ENCODE measurements at regions not wholly inside any gene's neighbourhood (a gene's known extent, or its start where the extent isn't known, plus 50 kb on each side); places are given as distances from the start of the nearest gene placed in this dataset.

GRCh38 chr14:71361336-71361735 lies 454.1 kb downstream of the PCNX1 start:
- H3K4me2 ChIP-seq (ENCODE audit: insufficient read depth, low read length) = no peak overlapping the region
- H3K27ac ChIP-seq (ENCODE audit: low read length) = no peak overlapping the region
- DNase-seq (no peak), ATAC-seq (ENCODE audit: insufficient read depth, low read depth) (no peak)
- H3K79me2 ChIP-seq (ENCODE audit: insufficient read depth, low read length) = peaks cover 90% of the 10 kb centered on the region
- H3K4me3 ChIP-seq (ENCODE audit: low read depth in 1 of 2, low read length in 2 of 2) = no peak overlapping the region
- H3K36me3 ChIP-seq (ENCODE audit: insufficient read depth, low read length) = no peaks in the 10 kb centered on the region
- no peak overlapping the region for H3K9ac ChIP-seq (ENCODE audit: low read depth, low read length)
- TF ChIP-seq CTCF (IDR thresholded peaks at IDR 0.05; ENCODE audit: borderline replicate concordance, extremely low read depth, low read length, poor library complexity, severe bottlenecking) = no peak
- no peak for TF ChIP-seq EZH2 (IDR thresholded peaks at IDR 0.05; ENCODE audit: borderline replicate concordance, low read depth, low read length, severe bottlenecking)
- H3K27me3 ChIP-seq (ENCODE audit: insufficient read depth, low read length, poor library complexity) = no peaks in the 10 kb centered on the region
- no peaks in the 10 kb centered on the region for H3K4me1 ChIP-seq (ENCODE audit: insufficient read depth, low read length)
- H4K20me1 ChIP-seq (ENCODE audit: insufficient read depth, low read length) = no peaks in the 10 kb centered on the region
- no peaks in the 10 kb centered on the region for H3K9me3 ChIP-seq (ENCODE audit: insufficient read depth, low read length, severe bottlenecking)
- no peak overlapping the region for H2AFZ ChIP-seq (ENCODE audit: low read depth, low read length)

GRCh38 chr14:71361874-71362273 lies 454.6 kb downstream of the PCNX1 start:
- Histone ChIP-seq H4K20me1 (ENCODE audit: insufficient read depth, low read length) (no peaks in the 10 kb centered on the region), H3K36me3 (ENCODE audit: insufficient read depth, low read length) (no peaks in the 10 kb centered on the region), H2AFZ (ENCODE audit: low read depth, low read length) (no peak overlapping the region), H3K9ac (ENCODE audit: low read depth, low read length) (no peak overlapping the region), H3K4me3 (ENCODE audit: low read depth in 1 of 2, low read length in 2 of 2) (no peak overlapping the region), H3K79me2 (ENCODE audit: insufficient read depth, low read length) (peaks cover 89% of the 10 kb centered on the region), H3K27me3 (ENCODE audit: insufficient read depth, low read length, poor library complexity) (no peaks in the 10 kb centered on the region), H3K4me1 (ENCODE audit: insufficient read depth, low read length) (no peaks in the 10 kb centered on the region), H3K4me2 (ENCODE audit: insufficient read depth, low read length) (no peak overlapping the region), H3K27ac (ENCODE audit: low read length) (no peak overlapping the region), H3K9me3 (ENCODE audit: insufficient read depth, low read length, severe bottlenecking) (no peaks in the 10 kb centered on the region)
- no peak for ATAC-seq (ENCODE audit: insufficient read depth, low read depth)
- DNase-seq = no peak
- TF ChIP-seq EZH2 (IDR thresholded peaks at IDR 0.05; ENCODE audit: borderline replicate concordance, low read depth, low read length, severe bottlenecking) (no peak), CTCF (IDR thresholded peaks at IDR 0.05; ENCODE audit: borderline replicate concordance, extremely low read depth, low read length, poor library complexity, severe bottlenecking) (no peak)

GRCh38 chr14:71362282-71362681 lies 455.0 kb downstream of the PCNX1 start:
- Histone ChIP-seq H3K79me2 (ENCODE audit: insufficient read depth, low read length) (peaks cover 87% of the 10 kb centered on the region), H3K27ac (ENCODE audit: low read length) (no peak overlapping the region), H3K9ac (ENCODE audit: low read depth, low read length) (no peak overlapping the region)

More at GRCh38 chr14:71362282-71362681, 455.0 kb downstream of the PCNX1 start:
- no peaks in the 10 kb centered on the region for H3K27me3 ChIP-seq (ENCODE audit: insufficient read depth, low read length, poor library complexity)
- no peak for ATAC-seq (ENCODE audit: insufficient read depth, low read depth)
- H3K36me3 ChIP-seq (ENCODE audit: insufficient read depth, low read length) = no peaks in the 10 kb centered on the region
- H3K9me3 ChIP-seq (ENCODE audit: insufficient read depth, low read length, severe bottlenecking) = no peaks in the 10 kb centered on the region
- DNase-seq = no peak
- no peak overlapping the region for H3K4me2 ChIP-seq (ENCODE audit: insufficient read depth, low read length)
- no peaks in the 10 kb centered on the region for H3K4me1 ChIP-seq (ENCODE audit: insufficient read depth, low read length)
- H4K20me1 ChIP-seq (ENCODE audit: insufficient read depth, low read length) = no peaks in the 10 kb centered on the region
- no peak overlapping the region for H3K4me3 ChIP-seq (ENCODE audit: low read depth in 1 of 2, low read length in 2 of 2)
- no peak overlapping the region for H2AFZ ChIP-seq (ENCODE audit: low read depth, low read length)
- TF ChIP-seq EZH2 (IDR thresholded peaks at IDR 0.05; ENCODE audit: borderline replicate concordance, low read depth, low read length, severe bottlenecking) = no peak
- no peak for TF ChIP-seq CTCF (IDR thresholded peaks at IDR 0.05; ENCODE audit: borderline replicate concordance, extremely low read depth, low read length, poor library complexity, severe bottlenecking)

All from DND-41 (cell line).